ENCODE measurements at regions not wholly inside any gene's neighbourhood (a gene's known extent, or its start where the extent isn't known, plus 50 kb on each side); places are given as distances from the start of the nearest gene placed in this dataset.
"Not testable (repeated sequence)": the region's sequence is repeated elsewhere in the genome, so short reads cannot be mapped to it uniquely, and the experiment has no call there.

DNA sequence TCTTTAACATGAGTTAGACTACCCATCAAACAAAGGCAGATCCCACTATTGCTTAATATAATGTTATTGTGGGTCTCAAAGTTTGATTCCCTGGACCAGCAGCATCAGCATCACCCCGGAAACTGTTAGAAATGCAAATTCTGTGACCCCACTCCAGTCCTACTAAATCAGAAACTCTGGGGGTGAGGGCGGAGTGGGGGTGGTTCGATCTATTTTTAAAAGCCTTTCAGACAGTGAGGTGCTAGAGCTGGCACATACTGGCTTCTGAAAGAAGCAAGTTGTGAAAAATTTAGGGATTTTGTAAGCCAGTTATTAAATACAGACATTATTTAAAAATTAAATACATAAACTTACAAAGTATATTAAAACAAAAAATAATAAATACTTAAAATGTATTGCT is 513.2 kb downstream of the NFIB start:
- Histone ChIP-seq H3K4me2 (ENCODE audit: low read length) (no peak overlapping the region), H3K36me3 (ENCODE audit: insufficient read depth, low read length) (no peaks in the 10 kb centered on the region), H3K27ac (ENCODE audit: low read depth, low read length, poor library complexity, severe bottlenecking) (no peak overlapping the region), H3K4me1 (ENCODE audit: insufficient read depth, low read length, poor library complexity, severe bottlenecking) (no peaks in the 10 kb centered on the region), H3K79me2 (ENCODE audit: insufficient read depth, low read depth, low read length) (no peaks in the 10 kb centered on the region), H3K9me3 (ENCODE audit: low read length) (no peaks in the 10 kb centered on the region), H4K20me1 (ENCODE audit: insufficient read depth, low read length) (no peaks in the 10 kb centered on the region), H3K4me3 (ENCODE audit: low read depth, low read length, poor library complexity, severe bottlenecking) (no peak overlapping the region), H2AFZ (ENCODE audit: low read length) (no peak overlapping the region), H3K9me2 (ENCODE audit: insufficient read depth, low read length) (no peaks in the 10 kb centered on the region)
- no TSS peak for BruUV-seq (replicated peaks)
- TF ChIP-seq EZH2phosphoT487 (IDR thresholded peaks at IDR 0.05; ENCODE audit: borderline replicate concordance, low read depth, low read length) = no peak
- no peak for DNase-seq (ENCODE audit: low spot score)
- POLR2A ChIA-PET = no interaction called here
- intact Hi-C loops (cut with micrococcal nuclease; ENCODE audit: unreplicated experiment) = no loop called here
- CTCF ChIA-PET (ENCODE audit: unreplicated experiment) = no interaction called here

DNA sequence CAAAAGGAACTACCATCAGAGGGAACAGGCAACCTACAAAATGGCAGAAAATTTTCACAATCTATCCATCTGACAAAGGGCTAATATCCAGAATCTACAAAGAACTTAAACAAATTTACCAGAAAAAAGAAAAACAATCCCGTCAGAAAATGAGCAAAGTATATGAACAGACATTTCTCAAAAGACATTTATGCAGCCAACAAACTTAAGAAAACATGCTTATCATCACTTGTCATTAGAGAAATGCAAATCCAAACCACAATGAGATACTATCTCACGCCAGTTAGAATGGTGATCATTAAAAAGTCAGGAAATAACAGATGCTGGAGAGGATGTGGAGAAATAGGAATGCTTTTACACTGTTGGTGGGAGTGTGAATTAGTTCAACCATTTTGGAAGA is 516.2 kb downstream of the NFIB start:
- H3K4me2 ChIP-seq (ENCODE audit: low read length); H3K79me2 ChIP-seq (ENCODE audit: insufficient read depth, low read depth, low read length); H2AFZ ChIP-seq (ENCODE audit: low read length); H3K4me1 ChIP-seq (ENCODE audit: insufficient read depth, low read length, poor library complexity, severe bottlenecking); DNase-seq (ENCODE audit: low spot score); H3K4me3 ChIP-seq (ENCODE audit: low read depth, low read length, poor library complexity, severe bottlenecking); H3K36me3 ChIP-seq (ENCODE audit: insufficient read depth, low read length); H3K27ac ChIP-seq (ENCODE audit: low read depth, low read length, poor library complexity, severe bottlenecking); BruUV-seq (replicated peaks); H4K20me1 ChIP-seq (ENCODE audit: insufficient read depth, low read length); CTCF ChIA-PET (ENCODE audit: unreplicated experiment); H3K9me2 ChIP-seq (ENCODE audit: insufficient read depth, low read length); H3K9me3 ChIP-seq (ENCODE audit: low read length); intact Hi-C loops (cut with micrococcal nuclease; ENCODE audit: unreplicated experiment); POLR2A ChIA-PET: not testable (repeated sequence)

DNA sequence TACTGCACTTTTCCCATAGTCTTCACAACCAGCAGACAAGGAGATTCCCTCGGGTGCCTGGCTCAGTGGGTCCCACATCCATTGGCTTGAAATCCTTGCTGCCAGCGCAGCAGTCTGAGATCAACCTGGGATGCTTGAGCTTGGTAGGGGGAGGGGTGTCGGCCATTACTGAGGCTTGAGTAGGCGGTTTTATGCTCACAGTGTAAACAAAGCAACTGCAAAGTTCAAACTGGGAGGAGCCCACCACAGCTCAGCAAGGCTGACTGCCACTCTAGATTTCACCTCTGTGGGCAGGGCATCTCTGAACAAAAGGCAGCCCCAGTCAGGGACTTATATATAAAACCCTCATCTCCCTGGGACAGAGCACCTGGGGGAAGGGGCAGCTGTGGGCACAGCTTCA is 512.3 kb upstream of the MPDZ start:
- H3K4me1 ChIP-seq (ENCODE audit: insufficient read depth, low read length, poor library complexity, severe bottlenecking) = no peaks in the 10 kb centered on the region
- intact Hi-C loops (cut with micrococcal nuclease; ENCODE audit: unreplicated experiment) = no loop called here
- ChIA-PET POLR2A (no interaction called here), CTCF (ENCODE audit: unreplicated experiment) (no interaction called here)
- H2AFZ ChIP-seq (ENCODE audit: low read length) = no peak overlapping the region
- no peak for DNase-seq (ENCODE audit: low spot score)
- no peaks in the 10 kb centered on the region for H3K36me3 ChIP-seq (ENCODE audit: insufficient read depth, low read length)
- no peak overlapping the region for H3K4me3 ChIP-seq (ENCODE audit: low read depth, low read length, poor library complexity, severe bottlenecking)
- no peaks in the 10 kb centered on the region for H4K20me1 ChIP-seq (ENCODE audit: insufficient read depth, low read length)
- no peaks in the 10 kb centered on the region for H3K9me3 ChIP-seq (ENCODE audit: low read length)
- H3K4me2 ChIP-seq (ENCODE audit: low read length) = no peak overlapping the region
- no peaks in the 10 kb centered on the region for H3K9me2 ChIP-seq (ENCODE audit: insufficient read depth, low read length)
- H3K27ac ChIP-seq (ENCODE audit: low read depth, low read length, poor library complexity, severe bottlenecking) = no peak overlapping the region
- no peaks in the 10 kb centered on the region for H3K79me2 ChIP-seq (ENCODE audit: insufficient read depth, low read depth, low read length)
- TF ChIP-seq, protein P1, sequence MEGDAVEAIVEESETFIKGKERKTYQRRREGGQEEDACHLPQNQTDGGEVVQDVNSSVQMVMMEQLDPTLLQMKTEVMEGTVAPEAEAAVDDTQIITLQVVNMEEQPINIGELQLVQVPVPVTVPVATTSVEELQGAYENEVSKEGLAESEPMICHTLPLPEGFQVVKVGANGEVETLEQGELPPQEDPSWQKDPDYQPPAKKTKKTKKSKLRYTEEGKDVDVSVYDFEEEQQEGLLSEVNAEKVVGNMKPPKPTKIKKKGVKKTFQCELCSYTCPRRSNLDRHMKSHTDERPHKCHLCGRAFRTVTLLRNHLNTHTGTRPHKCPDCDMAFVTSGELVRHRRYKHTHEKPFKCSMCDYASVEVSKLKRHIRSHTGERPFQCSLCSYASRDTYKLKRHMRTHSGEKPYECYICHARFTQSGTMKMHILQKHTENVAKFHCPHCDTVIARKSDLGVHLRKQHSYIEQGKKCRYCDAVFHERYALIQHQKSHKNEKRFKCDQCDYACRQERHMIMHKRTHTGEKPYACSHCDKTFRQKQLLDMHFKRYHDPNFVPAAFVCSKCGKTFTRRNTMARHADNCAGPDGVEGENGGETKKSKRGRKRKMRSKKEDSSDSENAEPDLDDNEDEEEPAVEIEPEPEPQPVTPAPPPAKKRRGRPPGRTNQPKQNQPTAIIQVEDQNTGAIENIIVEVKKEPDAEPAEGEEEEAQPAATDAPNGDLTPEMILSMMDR (conservative IDR thresholded peaks at IDR 0.05; ENCODE audit: low read length) = no peak
- no peak for TF ChIP-seq EZH2phosphoT487 (IDR thresholded peaks at IDR 0.05; ENCODE audit: borderline replicate concordance, low read depth, low read length)
- BruUV-seq (replicated peaks) = no TSS peak

DNA sequence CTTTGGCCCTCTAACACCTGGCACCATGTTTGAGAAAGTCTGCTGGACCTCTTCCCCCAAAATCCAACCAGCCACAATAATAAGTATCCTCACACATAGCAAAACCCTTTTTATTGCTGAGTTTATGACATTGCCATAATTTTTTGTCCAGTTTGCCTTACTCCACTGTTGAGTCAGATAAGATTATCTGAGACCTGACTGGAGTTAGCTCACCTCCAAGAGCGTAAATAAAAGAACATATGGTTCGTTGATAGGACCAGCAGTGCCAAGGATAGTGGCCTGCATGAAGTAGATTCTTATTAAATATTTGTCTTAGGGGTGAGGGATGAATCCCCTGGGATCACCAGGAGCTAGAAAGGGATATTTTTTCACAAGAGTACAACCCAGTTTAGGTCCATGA is 510.6 kb upstream of the MPDZ start:
- no peak overlapping the region for H3K27ac ChIP-seq (ENCODE audit: low read depth, low read length, poor library complexity, severe bottlenecking)
- BruUV-seq (replicated peaks) = no TSS peak
- no peak for DNase-seq (ENCODE audit: low spot score)
- ChIA-PET CTCF (ENCODE audit: unreplicated experiment) (no interaction called here), POLR2A (interaction anchor here (0.6 to 1.1 kb wide), 3 partner anchors 35 to 1217 kb away, joined by 3 to 8 read pairs (median 3); no protein-coding TSS in a partner anchor)
- H2AFZ ChIP-seq (ENCODE audit: low read length) = no peak overlapping the region
- H3K4me3 ChIP-seq (ENCODE audit: low read depth, low read length, poor library complexity, severe bottlenecking) = no peak overlapping the region
- H3K79me2 ChIP-seq (ENCODE audit: insufficient read depth, low read depth, low read length) = no peaks in the 10 kb centered on the region
- no peaks in the 10 kb centered on the region for H3K36me3 ChIP-seq (ENCODE audit: insufficient read depth, low read length)
- intact Hi-C loops (cut with micrococcal nuclease; ENCODE audit: unreplicated experiment) = no loop called here
- TF ChIP-seq EZH2phosphoT487 (IDR thresholded peaks at IDR 0.05; ENCODE audit: borderline replicate concordance, low read depth, low read length) = no peak
- TF ChIP-seq, protein P1 (conservative IDR thresholded peaks at IDR 0.05; ENCODE audit: low read length) = no peak
- no peak overlapping the region for H3K4me2 ChIP-seq (ENCODE audit: low read length)
- no peaks in the 10 kb centered on the region for H4K20me1 ChIP-seq (ENCODE audit: insufficient read depth, low read length)
- no peaks in the 10 kb centered on the region for H3K9me3 ChIP-seq (ENCODE audit: low read length)
- H3K9me2 ChIP-seq (ENCODE audit: insufficient read depth, low read length) = no peaks in the 10 kb centered on the region
- no peaks in the 10 kb centered on the region for H3K4me1 ChIP-seq (ENCODE audit: insufficient read depth, low read length, poor library complexity, severe bottlenecking)

Measured in OCI-LY7 (cell line).